ENCODE measurements at regions not wholly inside any gene's neighbourhood (a gene's known extent, or its start where the extent isn't known, plus 50 kb on each side); places are given as distances from the start of the nearest gene placed in this dataset.

- TF ChIP-seq BCL11A (tag by site-specific recombination; IDR thresholded peaks at IDR 0.05; ENCODE audit: low read depth): no peak
- TF ChIP-seq, protein P1, sequence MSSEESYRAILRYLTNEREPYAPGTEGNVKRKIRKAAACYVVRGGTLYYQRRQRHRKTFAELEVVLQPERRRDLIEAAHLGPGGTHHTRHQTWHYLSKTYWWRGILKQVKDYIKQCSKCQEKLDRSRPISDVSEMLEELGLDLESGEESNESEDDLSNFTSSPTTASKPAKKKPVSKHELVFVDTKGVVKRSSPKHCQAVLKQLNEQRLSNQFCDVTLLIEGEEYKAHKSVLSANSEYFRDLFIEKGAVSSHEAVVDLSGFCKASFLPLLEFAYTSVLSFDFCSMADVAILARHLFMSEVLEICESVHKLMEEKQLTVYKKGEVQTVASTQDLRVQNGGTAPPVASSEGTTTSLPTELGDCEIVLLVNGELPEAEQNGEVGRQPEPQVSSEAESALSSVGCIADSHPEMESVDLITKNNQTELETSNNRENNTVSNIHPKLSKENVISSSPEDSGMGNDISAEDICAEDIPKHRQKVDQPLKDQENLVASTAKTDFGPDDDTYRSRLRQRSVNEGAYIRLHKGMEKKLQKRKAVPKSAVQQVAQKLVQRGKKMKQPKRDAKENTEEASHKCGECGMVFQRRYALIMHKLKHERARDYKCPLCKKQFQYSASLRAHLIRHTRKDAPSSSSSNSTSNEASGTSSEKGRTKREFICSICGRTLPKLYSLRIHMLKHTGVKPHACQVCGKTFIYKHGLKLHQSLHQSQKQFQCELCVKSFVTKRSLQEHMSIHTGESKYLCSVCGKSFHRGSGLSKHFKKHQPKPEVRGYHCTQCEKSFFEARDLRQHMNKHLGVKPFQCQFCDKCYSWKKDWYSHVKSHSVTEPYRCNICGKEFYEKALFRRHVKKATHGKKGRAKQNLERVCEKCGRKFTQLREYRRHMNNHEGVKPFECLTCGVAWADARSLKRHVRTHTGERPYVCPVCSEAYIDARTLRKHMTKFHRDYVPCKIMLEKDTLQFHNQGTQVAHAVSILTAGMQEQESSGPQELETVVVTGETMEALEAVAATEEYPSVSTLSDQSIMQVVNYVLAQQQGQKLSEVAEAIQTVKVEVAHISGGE (tag by site-specific recombination; conservative IDR thresholded peaks at IDR 0.05; ENCODE audit: low read depth): no peak
- TF ChIP-seq SP2 (tag by site-specific recombination; IDR thresholded peaks at IDR 0.05): no peak
- TF ChIP-seq ZFP41 (tag by site-specific recombination; IDR thresholded peaks at IDR 0.05; ENCODE audit: borderline replicate concordance): no peak
- TF ChIP-seq REST (tag by site-specific recombination; IDR thresholded peaks at IDR 0.05): no peak
- TF ChIP-seq, protein P2, sequence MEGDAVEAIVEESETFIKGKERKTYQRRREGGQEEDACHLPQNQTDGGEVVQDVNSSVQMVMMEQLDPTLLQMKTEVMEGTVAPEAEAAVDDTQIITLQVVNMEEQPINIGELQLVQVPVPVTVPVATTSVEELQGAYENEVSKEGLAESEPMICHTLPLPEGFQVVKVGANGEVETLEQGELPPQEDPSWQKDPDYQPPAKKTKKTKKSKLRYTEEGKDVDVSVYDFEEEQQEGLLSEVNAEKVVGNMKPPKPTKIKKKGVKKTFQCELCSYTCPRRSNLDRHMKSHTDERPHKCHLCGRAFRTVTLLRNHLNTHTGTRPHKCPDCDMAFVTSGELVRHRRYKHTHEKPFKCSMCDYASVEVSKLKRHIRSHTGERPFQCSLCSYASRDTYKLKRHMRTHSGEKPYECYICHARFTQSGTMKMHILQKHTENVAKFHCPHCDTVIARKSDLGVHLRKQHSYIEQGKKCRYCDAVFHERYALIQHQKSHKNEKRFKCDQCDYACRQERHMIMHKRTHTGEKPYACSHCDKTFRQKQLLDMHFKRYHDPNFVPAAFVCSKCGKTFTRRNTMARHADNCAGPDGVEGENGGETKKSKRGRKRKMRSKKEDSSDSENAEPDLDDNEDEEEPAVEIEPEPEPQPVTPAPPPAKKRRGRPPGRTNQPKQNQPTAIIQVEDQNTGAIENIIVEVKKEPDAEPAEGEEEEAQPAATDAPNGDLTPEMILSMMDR (tag by site-specific recombination; IDR thresholded peaks at IDR 0.05): no peak
- TF ChIP-seq ZNF624 (tag by site-specific recombination; IDR thresholded peaks at IDR 0.05): no peak
- no peak for TF ChIP-seq ZNF280D (tag by site-specific recombination; IDR thresholded peaks at IDR 0.05)
- TF ChIP-seq, protein P3, sequence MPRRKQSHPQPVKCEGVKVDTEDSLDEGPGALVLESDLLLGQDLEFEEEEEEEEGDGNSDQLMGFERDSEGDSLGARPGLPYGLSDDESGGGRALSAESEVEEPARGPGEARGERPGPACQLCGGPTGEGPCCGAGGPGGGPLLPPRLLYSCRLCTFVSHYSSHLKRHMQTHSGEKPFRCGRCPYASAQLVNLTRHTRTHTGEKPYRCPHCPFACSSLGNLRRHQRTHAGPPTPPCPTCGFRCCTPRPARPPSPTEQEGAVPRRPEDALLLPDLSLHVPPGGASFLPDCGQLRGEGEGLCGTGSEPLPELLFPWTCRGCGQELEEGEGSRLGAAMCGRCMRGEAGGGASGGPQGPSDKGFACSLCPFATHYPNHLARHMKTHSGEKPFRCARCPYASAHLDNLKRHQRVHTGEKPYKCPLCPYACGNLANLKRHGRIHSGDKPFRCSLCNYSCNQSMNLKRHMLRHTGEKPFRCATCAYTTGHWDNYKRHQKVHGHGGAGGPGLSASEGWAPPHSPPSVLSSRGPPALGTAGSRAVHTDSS (tag by site-specific recombination; IDR thresholded peaks at IDR 0.05): no peak
- TF ChIP-seq ZNF792 (tag by site-specific recombination; IDR thresholded peaks at IDR 0.05): no peak
- TF ChIP-seq, protein P4, sequence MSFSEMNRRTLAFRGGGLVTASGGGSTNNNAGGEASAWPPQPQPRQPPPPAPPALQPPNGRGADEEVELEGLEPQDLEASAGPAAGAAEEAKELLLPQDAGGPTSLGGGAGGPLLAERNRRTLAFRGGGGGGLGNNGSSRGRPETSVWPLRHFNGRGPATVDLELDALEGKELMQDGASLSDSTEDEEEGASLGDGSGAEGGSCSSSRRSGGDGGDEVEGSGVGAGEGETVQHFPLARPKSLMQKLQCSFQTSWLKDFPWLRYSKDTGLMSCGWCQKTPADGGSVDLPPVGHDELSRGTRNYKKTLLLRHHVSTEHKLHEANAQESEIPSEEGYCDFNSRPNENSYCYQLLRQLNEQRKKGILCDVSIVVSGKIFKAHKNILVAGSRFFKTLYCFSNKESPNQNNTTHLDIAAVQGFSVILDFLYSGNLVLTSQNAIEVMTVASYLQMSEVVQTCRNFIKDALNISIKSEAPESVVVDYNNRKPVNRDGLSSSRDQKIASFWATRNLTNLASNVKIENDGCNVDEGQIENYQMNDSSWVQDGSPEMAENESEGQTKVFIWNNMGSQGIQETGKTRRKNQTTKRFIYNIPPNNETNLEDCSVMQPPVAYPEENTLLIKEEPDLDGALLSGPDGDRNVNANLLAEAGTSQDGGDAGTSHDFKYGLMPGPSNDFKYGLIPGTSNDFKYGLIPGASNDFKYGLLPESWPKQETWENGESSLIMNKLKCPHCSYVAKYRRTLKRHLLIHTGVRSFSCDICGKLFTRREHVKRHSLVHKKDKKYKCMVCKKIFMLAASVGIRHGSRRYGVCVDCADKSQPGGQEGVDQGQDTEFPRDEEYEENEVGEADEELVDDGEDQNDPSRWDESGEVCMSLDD (tag by site-specific recombination; IDR thresholded peaks at IDR 0.05): no peak
- no peak for TF ChIP-seq SCRT1 (tag by site-specific recombination; IDR thresholded peaks at IDR 0.05; ENCODE audit: borderline replicate concordance)
- no peak for TF ChIP-seq ZNF274 (IDR thresholded peaks at IDR 0.05; ENCODE audit: low read length)
- TF ChIP-seq ZNF274 (tag by site-specific recombination; IDR thresholded peaks at IDR 0.05; ENCODE audit: borderline replicate concordance): no peak
Measured at GRCh38 chr1:60563777-60564535, 490.4 kb upstream of the C1orf87 start.

Data from HEK293 (cell line).